ENCODE measurements at regions not wholly inside any gene's neighbourhood (a gene's known extent, or its start where the extent isn't known, plus 50 kb on each side); places are given as distances from the start of the nearest gene placed in this dataset.

DNA sequence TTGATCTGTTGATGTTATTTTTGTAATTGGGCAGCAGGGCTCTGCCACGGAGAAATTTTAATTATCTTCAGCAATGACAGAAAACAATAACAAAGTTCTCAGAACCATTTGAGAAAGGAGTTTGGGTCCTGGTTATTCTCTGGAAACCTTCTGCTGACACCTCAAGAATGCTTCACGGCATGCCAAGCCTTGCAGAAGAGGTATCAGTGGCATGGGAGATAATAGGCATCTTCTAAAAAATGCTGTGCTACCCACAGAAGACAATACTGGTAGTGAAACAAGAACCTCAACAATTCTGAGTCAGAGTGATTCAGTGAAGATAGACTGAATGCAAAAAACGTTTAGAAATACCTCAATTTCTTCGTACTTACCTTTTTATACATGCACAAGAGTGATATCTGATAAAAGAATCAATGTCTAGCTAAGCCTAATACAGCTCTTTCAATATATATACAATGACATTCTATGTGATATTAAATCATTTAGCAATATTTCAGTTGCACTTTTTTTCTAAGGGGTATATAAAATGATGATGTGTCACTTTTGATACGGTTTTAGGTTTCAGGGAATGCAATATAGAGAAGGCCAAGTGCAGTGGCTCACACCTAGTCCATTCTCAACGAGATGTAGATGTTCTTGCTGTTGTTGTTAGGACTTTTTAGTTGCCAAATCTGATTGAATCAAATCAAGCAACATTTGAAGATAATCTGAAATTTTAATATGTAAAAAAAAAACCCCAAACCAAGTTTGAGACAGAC lies 110.4 kb upstream of the COL21A1 start:
- in situ Hi-C loops (cut with HindIII; ENCODE audit: low pct_ligation_motif_present, low pct_unique_long_range_greater_than_20kb, low sequenced_read_pairs): loop anchor here (25.0 kb wide), 2 partner anchors 105 to 205 kb away; no protein-coding TSS in a partner anchor
- DNase-seq: no peak

DNA sequence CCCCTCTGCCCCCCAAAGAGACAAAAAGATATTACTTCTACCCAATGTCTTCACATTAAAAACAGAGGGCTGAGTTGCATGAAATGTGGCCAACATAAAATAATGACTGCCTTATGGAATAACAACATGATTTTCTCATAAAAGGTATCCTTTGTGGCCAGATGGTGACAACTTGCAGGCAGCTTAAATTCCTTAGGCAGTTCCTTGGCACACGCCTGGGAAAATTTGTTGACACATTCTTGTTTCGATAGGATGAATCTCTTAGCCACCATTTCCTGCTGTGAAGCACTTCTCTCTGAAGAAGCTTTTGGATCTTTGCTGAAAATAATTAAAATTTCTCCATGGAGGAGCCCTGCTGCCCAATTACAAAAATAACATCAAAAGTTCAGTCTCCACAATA lies 109.0 kb upstream of the COL21A1 start:
- in situ Hi-C loops (cut with HindIII; ENCODE audit: low pct_ligation_motif_present, low pct_unique_long_range_greater_than_20kb, low sequenced_read_pairs): loop anchor here (25.0 kb wide), 2 partner anchors 106 to 206 kb away; no protein-coding TSS in a partner anchor
- no peak for DNase-seq

DNA sequence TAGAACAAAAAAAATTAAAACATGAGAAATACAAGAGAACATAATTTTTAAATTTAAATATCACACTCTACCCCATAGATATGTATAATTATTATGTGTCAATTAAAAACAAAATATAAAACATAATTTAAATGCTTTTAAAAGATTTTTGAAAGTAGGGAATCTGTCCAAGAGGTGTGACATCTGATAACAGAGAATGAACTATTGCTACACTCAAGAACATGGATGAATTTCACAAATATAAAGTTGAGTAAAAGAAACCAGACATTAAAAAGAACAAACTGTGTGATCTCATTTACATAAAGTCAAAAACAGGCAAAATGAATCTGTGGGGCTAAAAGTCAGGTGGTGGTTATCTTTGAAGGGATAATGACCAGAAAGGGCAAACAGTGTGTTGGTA lies 106.5 kb upstream of the COL21A1 start:
- in situ Hi-C loops (cut with HindIII; ENCODE audit: low pct_ligation_motif_present, low pct_unique_long_range_greater_than_20kb, low sequenced_read_pairs): loop anchor here (25.0 kb wide), 2 partner anchors 108 to 208 kb away; no protein-coding TSS in a partner anchor
- no peak for DNase-seq

DNA sequence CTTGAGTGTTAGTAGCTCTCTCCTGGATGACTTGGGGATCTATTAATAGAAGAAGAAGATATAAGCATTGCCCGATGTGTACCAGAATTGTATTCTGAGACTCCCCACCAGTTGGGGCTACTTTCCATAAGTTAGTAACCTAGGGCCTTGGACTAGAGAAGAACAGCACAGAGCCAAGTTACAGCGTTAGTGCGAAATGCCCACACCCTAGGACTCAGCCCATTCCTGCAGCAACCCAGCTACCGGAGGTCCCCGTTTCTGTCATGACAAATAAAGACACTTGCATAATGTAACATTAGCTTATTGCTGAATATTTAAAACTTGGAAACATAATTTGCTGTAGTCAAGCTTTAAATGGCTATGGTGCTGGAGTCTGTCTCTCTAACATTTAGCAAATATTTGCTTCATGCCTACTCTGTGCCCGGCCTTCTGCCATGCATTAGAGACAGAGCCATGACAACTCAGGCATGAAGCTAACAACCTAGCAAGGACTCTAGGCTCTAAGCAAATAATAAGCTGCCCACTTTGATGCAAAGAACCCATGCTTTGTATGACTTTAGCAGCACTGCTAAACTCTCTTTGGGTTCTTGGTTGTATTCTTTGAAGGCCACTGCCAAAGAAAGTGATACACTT lies 103.4 kb upstream of the COL21A1 start:
- no peak for DNase-seq
- in situ Hi-C loops (cut with HindIII; ENCODE audit: low pct_ligation_motif_present, low pct_unique_long_range_greater_than_20kb, low sequenced_read_pairs): loop anchor here (25.0 kb wide), 2 partner anchors 112 to 212 kb away; no protein-coding TSS in a partner anchor

DNA sequence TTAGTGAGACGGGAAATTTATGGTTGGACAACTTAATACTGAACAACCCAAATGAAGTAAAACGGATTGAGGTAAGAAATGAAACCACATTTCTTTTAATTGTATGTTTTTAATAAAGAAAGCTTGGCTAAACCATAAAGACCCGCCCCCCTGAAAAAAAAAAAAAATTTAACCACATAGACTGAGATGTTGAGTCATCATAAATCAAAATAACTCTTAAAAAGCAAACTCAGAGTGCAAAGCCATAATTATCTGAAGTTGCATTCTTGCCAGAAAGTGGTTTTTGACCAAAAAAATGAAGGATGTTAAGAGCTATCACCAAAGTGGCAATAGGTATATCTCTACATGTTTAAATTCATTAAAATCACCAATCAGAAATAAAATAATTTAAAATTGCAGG lies 101.8 kb upstream of the COL21A1 start:
- in situ Hi-C loops (cut with HindIII; ENCODE audit: low pct_ligation_motif_present, low pct_unique_long_range_greater_than_20kb, low sequenced_read_pairs): no loop called here
- DNase-seq: no peak

DNA sequence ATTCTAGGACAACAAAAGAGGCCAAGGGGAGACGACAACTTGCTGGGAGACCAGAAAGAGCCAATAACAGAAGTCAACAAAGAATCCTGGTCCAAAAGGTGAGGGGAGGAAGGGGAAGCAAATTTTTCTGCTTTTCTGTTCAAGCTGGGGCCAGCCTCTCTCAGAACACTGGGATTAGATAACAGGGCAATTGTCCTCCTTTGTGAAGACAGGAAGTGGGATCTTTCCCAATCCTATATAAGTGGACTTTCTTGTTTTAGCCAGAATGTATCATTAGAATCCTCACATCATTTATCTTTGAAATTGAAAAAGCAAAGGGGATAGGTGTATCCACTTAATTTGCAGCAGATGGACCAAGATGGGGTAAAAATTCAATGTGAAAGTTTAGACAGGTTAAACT lies 101.2 kb upstream of the COL21A1 start:
- DNase-seq: no peak
- in situ Hi-C loops (cut with HindIII; ENCODE audit: low pct_ligation_motif_present, low pct_unique_long_range_greater_than_20kb, low sequenced_read_pairs): no loop called here

DNA sequence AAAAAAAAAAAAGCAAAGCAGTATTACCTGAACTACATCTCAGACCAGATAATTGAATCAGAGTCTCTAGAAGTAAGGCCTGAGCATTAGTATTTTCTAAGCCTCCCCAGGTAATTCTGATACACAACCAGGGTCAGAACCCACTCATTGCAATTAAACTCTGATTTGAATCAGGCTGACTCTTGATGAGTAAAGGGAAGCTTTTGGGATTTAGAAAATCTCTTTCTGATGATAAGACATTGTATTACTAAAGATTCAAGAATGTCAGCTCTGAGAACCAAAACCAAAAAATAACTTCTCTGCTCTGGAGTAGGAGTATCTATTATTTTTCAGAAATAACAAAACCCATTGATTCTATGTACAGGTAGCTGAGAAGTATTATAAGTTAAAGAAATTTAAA lies 100.1 kb upstream of the COL21A1 start:
- in situ Hi-C loops (cut with HindIII; ENCODE audit: low pct_ligation_motif_present, low pct_unique_long_range_greater_than_20kb, low sequenced_read_pairs): no loop called here
- DNase-seq: no peak

DNA sequence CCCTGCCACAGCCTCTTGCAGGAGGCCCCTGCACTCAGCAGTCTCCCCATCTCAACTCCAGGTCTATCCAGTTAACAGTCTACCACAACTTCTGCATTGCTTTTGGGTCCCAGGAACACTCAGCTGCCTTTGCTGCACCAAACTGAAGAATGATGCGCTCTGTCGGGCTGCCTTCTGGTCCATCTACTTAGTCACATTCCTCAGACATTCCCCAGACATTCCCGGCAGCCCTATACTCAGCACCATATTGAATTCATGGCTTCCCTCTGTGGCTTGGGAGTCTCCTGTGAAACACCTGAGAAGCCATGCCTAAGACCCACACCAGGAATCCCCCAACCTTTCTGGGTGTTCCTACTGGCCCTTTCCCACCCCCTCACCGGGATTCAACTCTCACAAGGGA lies 99.6 kb upstream of the COL21A1 start:
- in situ Hi-C loops (cut with HindIII; ENCODE audit: low pct_ligation_motif_present, low pct_unique_long_range_greater_than_20kb, low sequenced_read_pairs): no loop called here
- DNase-seq: no peak

DNA sequence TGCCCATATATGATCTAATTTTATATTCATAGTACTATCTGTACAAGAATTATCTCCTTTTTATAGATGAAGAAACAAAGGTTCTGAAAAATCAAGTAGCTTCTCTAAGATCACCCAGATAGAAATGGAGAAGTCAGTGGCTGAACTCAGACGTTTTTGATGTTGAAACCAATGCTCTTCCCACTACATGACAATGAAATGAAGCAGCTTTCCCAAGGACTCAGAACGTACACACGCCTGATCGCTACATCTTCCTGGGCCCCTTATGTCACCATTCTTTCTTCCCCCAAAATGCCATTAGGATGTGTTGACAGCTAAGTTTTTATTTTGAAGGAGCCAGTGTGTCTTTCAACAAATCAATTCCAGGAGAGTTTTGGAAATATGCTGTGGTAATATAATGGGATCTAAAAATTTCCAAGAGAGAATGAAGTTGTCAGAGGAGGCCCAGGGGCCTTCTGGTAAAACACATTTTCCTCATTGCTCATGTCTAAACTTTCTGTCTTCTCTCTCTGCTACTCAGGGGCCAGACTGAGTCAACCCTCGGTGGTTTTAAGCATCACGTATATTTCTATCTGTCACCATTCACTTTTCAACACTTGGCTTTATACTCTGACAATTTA lies 98.1 kb upstream of the COL21A1 start:
- no peak for DNase-seq
- in situ Hi-C loops (cut with HindIII; ENCODE audit: low pct_ligation_motif_present, low pct_unique_long_range_greater_than_20kb, low sequenced_read_pairs): no loop called here

DNA sequence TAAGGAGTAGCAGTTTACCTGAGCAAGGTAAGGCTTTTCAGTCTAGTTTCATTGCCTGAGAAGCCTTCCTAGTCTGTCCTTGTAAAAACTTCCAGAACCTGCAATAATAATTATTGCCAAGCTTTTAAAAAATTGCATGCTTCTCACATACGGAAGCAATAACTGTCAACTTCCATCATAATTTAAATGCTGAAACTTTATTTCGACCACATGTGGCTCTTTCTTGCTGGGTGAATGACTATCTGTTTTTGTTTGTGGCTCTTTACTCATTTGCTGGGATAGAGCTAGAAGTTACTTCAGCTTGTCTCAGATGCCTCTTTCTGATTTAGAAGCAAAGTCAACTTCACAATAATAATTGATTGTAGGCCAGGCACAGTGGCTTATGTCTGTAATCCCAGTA lies 95.9 kb upstream of the COL21A1 start:
- in situ Hi-C loops (cut with HindIII; ENCODE audit: low pct_ligation_motif_present, low pct_unique_long_range_greater_than_20kb, low sequenced_read_pairs): no loop called here
- DNase-seq: no peak

DNA sequence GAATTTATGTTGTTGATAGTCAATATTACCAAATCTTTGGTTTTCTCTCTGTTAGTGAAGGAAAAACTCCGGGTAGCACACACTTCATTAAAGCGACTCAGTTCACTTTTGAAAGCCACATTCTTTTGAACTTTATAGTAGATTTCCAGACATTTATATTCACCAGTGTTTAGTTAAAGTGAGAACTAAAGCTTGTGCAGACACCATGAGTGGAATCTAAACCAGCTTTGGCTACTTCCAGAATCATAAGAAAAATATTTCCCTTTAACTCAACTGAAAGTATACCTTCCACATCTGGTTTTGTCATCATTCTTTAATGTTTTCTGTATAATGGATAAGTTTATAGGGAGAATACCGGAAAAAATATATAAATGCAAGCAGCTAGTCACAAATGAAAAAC lies 92.1 kb upstream of the COL21A1 start:
- DNase-seq: no peak
- in situ Hi-C loops (cut with HindIII; ENCODE audit: low pct_ligation_motif_present, low pct_unique_long_range_greater_than_20kb, low sequenced_read_pairs): no loop called here

DNA sequence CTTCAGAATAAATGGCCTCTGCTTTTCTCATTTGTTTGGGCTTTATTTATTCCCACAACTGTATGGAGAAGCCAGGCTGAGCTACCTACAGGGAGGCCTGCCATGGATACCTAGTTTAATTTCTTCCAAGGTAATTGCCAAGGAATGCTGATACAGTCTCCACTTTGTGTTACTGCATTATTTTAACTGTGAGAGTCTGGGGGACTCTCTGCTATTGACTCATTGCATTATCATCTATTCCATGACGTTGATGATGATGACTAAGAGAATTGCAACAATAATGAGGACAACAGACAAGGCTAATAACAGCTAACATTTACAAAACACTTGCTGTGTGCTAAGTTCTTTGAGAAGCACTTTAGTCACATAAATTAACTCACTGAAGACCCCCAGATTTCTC lies 88.3 kb upstream of the COL21A1 start:
- no peak for DNase-seq
- in situ Hi-C loops (cut with HindIII; ENCODE audit: low pct_ligation_motif_present, low pct_unique_long_range_greater_than_20kb, low sequenced_read_pairs): no loop called here

DNA sequence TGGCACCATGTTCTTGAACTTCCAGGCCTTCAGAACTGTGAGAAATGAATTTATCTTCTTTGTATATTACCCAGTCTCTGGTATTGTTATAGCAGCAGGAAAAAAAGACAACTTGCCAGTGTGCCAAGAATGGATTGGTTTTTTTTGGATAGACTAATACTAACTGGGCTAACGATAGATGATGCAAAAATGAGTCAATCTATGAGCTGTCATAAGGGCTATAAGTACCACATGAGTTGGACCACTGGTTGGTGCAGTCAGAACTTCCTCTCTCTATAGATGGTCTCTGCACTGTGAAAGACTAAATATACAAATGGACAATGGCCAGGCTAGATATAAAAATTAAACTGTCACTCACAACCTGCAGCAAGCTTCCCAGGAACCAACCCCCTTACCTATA lies 87.6 kb upstream of the COL21A1 start:
- in situ Hi-C loops (cut with HindIII; ENCODE audit: low pct_ligation_motif_present, low pct_unique_long_range_greater_than_20kb, low sequenced_read_pairs): no loop called here
- no peak for DNase-seq

DNA sequence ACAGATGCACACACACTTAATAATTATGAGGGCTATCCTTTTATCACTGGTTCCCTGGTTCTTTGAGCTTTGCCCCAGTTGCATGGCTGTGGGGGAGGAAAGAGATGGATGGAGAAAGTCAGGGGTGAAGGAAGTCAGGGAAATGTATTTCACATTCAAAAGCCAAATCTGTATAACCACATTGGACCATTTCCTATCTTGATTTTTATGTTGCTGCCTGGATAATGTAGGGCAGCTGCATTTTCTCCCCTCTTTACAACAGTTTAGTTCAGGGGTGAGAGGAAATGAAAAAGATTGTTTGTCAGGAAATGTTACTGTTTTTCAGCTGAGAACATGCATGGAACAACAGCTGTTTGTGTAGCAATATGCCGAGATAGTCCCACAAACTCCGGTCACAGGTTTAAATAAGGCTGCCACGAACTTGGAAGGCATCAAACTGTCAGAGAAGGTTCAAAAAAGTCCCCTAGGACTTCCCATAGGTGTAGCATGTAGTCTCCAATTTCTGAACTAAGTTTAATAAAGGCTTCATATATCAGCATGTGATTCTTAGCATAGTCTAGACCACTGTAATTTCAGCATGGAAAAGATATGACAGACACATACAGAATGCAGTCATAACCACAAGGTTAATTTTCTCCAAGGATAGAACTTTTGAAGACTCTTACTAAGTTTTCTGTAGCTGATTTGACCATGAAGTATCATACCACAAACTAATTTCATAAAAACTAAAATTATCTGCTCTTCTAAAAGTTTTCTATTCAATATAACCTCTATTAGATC lies 82.1 kb upstream of the COL21A1 start:
- in situ Hi-C loops (cut with HindIII; ENCODE audit: low pct_ligation_motif_present, low pct_unique_long_range_greater_than_20kb, low sequenced_read_pairs): no loop called here
- DNase-seq: peak; percentile 51

DNA sequence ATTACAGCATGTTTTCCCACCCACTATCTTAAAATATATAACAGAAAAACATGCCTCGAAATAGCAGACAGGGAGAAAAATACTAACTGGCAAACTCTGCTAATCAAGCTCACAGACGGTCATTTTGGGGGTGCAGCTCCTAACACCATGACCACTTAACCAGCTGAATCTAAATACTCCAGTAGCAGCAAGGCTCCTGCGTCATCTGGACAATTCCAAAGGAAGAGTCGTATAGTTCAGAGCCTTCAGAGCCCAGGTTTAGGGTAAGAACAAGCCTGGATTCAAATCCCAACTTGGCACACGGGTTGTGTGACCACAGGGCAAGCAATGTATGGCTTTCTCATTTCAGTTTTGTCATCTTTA lies 81.3 kb upstream of the COL21A1 start:
- in situ Hi-C loops (cut with HindIII; ENCODE audit: low pct_ligation_motif_present, low pct_unique_long_range_greater_than_20kb, low sequenced_read_pairs): no loop called here
- no peak for DNase-seq

DNA sequence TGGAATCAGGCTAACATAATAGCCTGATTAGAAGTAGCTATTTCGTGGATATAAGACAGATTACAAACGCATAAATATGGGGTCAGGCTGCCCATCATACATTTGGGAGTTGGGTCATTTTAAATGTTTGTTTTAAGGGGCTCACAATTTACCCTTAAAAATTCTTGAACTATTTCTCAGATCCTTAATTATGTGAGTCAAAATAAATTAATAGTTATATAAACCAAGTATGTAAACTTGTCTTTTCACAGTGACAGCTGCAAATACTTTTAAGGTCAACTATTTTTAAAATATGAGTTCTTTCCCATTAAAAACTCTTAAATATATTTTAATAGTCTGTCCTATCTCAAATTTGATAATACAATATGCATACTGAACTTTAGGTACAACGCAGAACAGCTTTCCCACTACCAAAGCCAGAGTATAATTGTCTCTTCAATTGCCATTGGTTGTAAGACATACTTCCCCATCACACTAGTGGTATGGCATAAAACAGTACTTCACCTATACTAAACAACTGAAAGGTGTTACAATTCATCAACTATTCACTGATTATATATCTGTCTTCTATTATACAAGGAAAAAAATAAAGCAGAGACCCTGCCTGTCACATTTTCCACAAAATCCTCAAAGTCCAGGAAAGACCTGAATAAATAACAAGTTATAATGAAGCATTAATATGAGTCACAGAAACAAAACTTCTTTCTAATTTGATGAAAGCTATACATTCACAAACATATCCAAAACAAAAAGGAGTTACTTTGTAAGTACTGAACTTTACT lies 80.8 kb upstream of the COL21A1 start:
- in situ Hi-C loops (cut with HindIII; ENCODE audit: low pct_ligation_motif_present, low pct_unique_long_range_greater_than_20kb, low sequenced_read_pairs): no loop called here
- no peak for DNase-seq

DNA sequence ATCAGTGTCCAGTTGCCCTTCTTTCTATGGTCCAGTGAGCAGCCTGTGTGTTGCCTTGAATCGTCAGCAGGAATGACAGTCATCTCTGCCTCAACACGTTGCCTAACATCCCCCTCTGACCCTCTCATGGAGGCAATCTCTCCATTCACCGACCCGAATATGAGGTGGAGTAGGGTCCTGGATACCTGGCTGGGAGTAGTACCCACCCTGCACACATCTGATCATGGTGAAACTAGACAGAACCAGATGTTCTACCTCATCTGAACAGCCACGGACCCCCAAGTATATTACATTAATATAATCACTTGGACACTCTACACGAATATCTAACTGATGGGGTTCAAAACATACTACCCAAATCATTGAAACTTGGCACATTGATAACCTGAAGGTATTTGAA lies 77.0 kb upstream of the COL21A1 start:
- in situ Hi-C loops (cut with HindIII; ENCODE audit: low pct_ligation_motif_present, low pct_unique_long_range_greater_than_20kb, low sequenced_read_pairs): no loop called here
- no peak for DNase-seq

DNA sequence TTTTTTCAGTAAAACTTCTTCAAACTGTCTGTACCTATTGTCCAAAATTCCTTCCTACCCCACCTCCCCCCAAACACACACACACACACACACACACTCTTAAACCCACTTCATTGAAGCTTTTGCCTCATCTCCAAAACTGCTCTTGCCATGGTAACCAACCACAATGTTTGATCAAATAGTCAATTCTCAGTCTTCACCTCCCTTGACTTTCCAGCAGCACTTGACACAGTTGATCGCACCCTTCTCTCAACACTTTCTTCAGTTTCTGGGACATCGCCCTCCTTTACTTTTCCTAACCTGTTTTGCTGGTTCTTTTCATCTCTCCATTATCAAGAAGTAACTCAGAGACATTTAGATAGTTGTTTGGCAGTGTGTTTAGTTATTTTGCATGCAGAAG lies 71.5 kb upstream of the COL21A1 start:
- in situ Hi-C loops (cut with HindIII; ENCODE audit: low pct_ligation_motif_present, low pct_unique_long_range_greater_than_20kb, low sequenced_read_pairs): no loop called here
- DNase-seq: no peak

All from ACHN (cell line).